A549 (cell line): ENCODE measurements at regions not wholly inside any gene's neighbourhood (a gene's known extent, or its start where the extent isn't known, plus 50 kb on each side); places are given as distances from the start of the nearest gene placed in this dataset.
"Not testable (repeated sequence)": the region's sequence is repeated elsewhere in the genome, so short reads cannot be mapped to it uniquely, and the experiment has no call there.

Experiments used
- ATAC-seq, 2 experiments: fragments of 200-7000 bp in 1 of 2; fragments of >200 bp in 1 of 2; cut with Nextera tagmentation in 1 of 2; cut with Tn5 transposase in 1 of 2; 3 replicates each; pipeline versions ENCODE4 v1.8.0 to v1.9.1; 2018 to 2020; ENCODE audit warnings: mild to moderate bottlenecking in 1 of 2, moderate library complexity in 1 of 2
- CTCF ChIA-PET: fragments of 300-600 bp; sonication (Branson Sonifier 250); formaldehyde crosslinking; extraction: SDS; loops from one replicate; lab custom pipeline; 2021; ENCODE audit warnings: antibody characterized with exemption, inconsistent platforms; lab: Yijun Ruan, JAX
- POLR2A ChIA-PET: fragments of 350-600 bp; formaldehyde crosslinking; extraction: SDS; loops from one replicate; lab custom pipeline; 2021; ENCODE audit warnings: antibody characterized with exemption, inconsistent platforms; lab: Yijun Ruan, JAX
- DNase-seq, 2 experiments: peaks; one replicate each; pipeline versions ENCODE4 v3.0.0 to v3.0.0-alpha.2; 2011 to 2016; ENCODE audit warnings: low read depth in 1 of 2, low spot score in 1 of 2
- FAIRE-seq: peaks from 2 replicates; lab custom pipeline; 2011; peaks lifted over from hg19 to GRCh38; lab: Jason Lieb, UNC
- H3K27ac ChIP-seq, 2 experiments: fragments of >200 bp; sonication (Bioruptor Twin); formaldehyde crosslinking; 3 replicates each; pipeline ENCODE4 v1.5.1; 2016 to 2017
- H3K4me1 ChIP-seq: fragments of >200 bp; sonication (Bioruptor Twin); formaldehyde crosslinking; 3 replicates; pipeline ENCODE4 v1.6.1; 2016
- H3K4me2 ChIP-seq: fragments of >200 bp; sonication (Bioruptor Twin); formaldehyde crosslinking; 3 replicates; pipeline ENCODE4 v1.6.1; 2016
- H3K4me3 ChIP-seq: fragments of >200 bp; sonication (Bioruptor Twin); formaldehyde crosslinking; 3 replicates; pipeline ENCODE4 v1.5.1; 2016
- H3K9me3 ChIP-seq: fragments of >200 bp; sonication (Bioruptor Twin); formaldehyde crosslinking; 3 replicates; pipeline ENCODE4 v1.6.1; 2016
- CBX2 ChIP-seq: fragments of 200-600 bp; sonication (generic); IDR thresholded peaks from 2 replicates; pipeline ENCODE4 v1.6.1; 2016; ENCODE audit warnings: low read depth, mild to moderate bottlenecking, borderline replicate concordance
- CBX8 ChIP-seq: fragments of 200-600 bp; sonication (generic); IDR thresholded peaks from 2 replicates; pipeline ENCODE4 v1.6.1; 2016
- CHD2 ChIP-seq: fragments of 150-350 bp; IDR thresholded peaks from 2 replicates; pipeline ENCODE4 v1.6.1; 2014; ENCODE audit warnings: low read length; ENCODE audit not compliant: partially characterized antibody
- EHMT2 ChIP-seq: fragments of 200-600 bp; sonication (generic); IDR thresholded peaks from 2 replicates; pipeline ENCODE4 v1.6.1; 2016; ENCODE audit warnings: antibody characterized with exemption, low read depth, mild to moderate bottlenecking, moderate library complexity
- ELK1 ChIP-seq: fragments of 150-350 bp; IDR thresholded peaks from 2 replicates; pipeline ENCODE4 v1.6.1; 2014; ENCODE audit warnings: low read depth, mild to moderate bottlenecking, low read length
- EP300 ChIP-seq, 2 experiments: fragments of >200 bp; sonication (Bioruptor Twin); formaldehyde crosslinking; IDR thresholded peaks; 2 replicates in 1 of 2; 3 replicates in 1 of 2; pipeline ENCODE4 v1.6.1; 2016 to 2017
- FOSB ChIP-seq: fragments of 250-450 bp; sonication (Bioruptor Pico); IDR thresholded peaks from 2 replicates; pipeline ENCODE4 v1.5.0; 2020; ENCODE audit warnings: mild to moderate bottlenecking, moderate library complexity
- FOSL2 ChIP-seq, 2 experiments: fragments of 450-650 bp in 1 of 2; fragments of >200 bp in 1 of 2; sonication (Bioruptor Twin) in 1 of 2; formaldehyde crosslinking; IDR thresholded peaks; 2 replicates each; pipeline versions ENCODE4 v1.5.0 to v1.6.1; 2016 to 2020; ENCODE audit warnings: mild to moderate bottlenecking in 1 of 2, moderate library complexity in 1 of 2
- HDAC2 ChIP-seq: fragments of 200-600 bp; sonication (generic); IDR thresholded peaks from 2 replicates; pipeline ENCODE4 v1.6.1; 2016
- HES2 ChIP-seq: fragments of >200 bp; sonication (Bioruptor Twin); formaldehyde crosslinking; IDR thresholded peaks from 2 replicates; pipeline ENCODE4 v1.6.1; 2016
- HOXA7 ChIP-seq: fragments of 250-450 bp; sonication (Bioruptor Pico); IDR thresholded peaks from 2 replicates; pipeline ENCODE4 v1.5.0; 2020; ENCODE audit warnings: mild to moderate bottlenecking, moderate library complexity
- KDM5A ChIP-seq: fragments of 200-600 bp; sonication (generic); IDR thresholded peaks from 2 replicates; pipeline ENCODE4 v1.6.1; 2016; ENCODE audit warnings: antibody characterized with exemption, mild to moderate bottlenecking
- MYC ChIP-seq: IDR thresholded peaks from 2 replicates; pipeline ENCODE4 v1.6.1; 2012; ENCODE audit warnings: mild to moderate bottlenecking, inconsistent platforms, low read length, improper control_type of control experiment, borderline replicate concordance
- NFE2L2 ChIP-seq: fragments of 150-350 bp; conservative IDR thresholded peaks from 2 replicates; pipeline ENCODE4 v1.6.1; 2014; ENCODE audit warnings: low read length
- POLR2A ChIP-seq: IDR thresholded peaks from 2 replicates; pipeline ENCODE4 v1.6.1; 2012; ENCODE audit warnings: mild to moderate bottlenecking, low read length
- RARB ChIP-seq: fragments of 250-450 bp; sonication (Bioruptor Pico); IDR thresholded peaks from 2 replicates; pipeline ENCODE4 v1.8.0; 2021; ENCODE audit warnings: mild to moderate bottlenecking, moderate library complexity
- RFX5 ChIP-seq: fragments of 450-650 bp; IDR thresholded peaks from 2 replicates; pipeline ENCODE4 v1.7.1; 2014; ENCODE audit warnings: antibody characterized with exemption, mild to moderate bottlenecking, moderate library complexity
- RNF2 ChIP-seq: fragments of 200-600 bp; sonication (generic); IDR thresholded peaks from 2 replicates; pipeline ENCODE4 v1.6.1; 2016; ENCODE audit warnings: low read depth, mild to moderate bottlenecking, antibody characterized with exemption, moderate library complexity, borderline replicate concordance
- SMC3 ChIP-seq: fragments of >200 bp; sonication (Bioruptor Twin); formaldehyde crosslinking; IDR thresholded peaks from 3 replicates; pipeline ENCODE4 v1.6.1; 2018; ENCODE audit warnings: inconsistent platforms
- SREBF2 ChIP-seq: fragments of 450-650 bp; IDR thresholded peaks from 2 replicates; pipeline ENCODE4 v1.6.1; 2014; ENCODE audit warnings: mild to moderate bottlenecking, moderate library complexity
- TP53 ChIP-seq: fragments of 250-450 bp; sonication (Bioruptor Pico); IDR thresholded peaks from 2 replicates; pipeline ENCODE4 v1.5.0; 2021; ENCODE audit warnings: mild to moderate bottlenecking, moderate library complexity
- ZC3H11A ChIP-seq: fragments of 450-650 bp; IDR thresholded peaks from 2 replicates; pipeline ENCODE4 v1.6.1; 2014; ENCODE audit warnings: antibody characterized with exemption, mild to moderate bottlenecking
- ZFP36 ChIP-seq: fragments of 450-650 bp; IDR thresholded peaks from 2 replicates; pipeline ENCODE4 v1.6.1; 2014; ENCODE audit warnings: borderline replicate concordance; ENCODE audit not compliant: partially characterized antibody
- WGBS: methylation state at CpG from one replicate; pipeline ENCODE4 v1.1.6; 2017; ENCODE audit errors: missing lambda C conversion rate; 5-methylcytosine and 5-hydroxymethylcytosine counted together
- TF ChIP-seq, protein P1 (sequence below): fragments of 250-450 bp; sonication (Bioruptor Pico); IDR thresholded peaks from 2 replicates; pipeline ENCODE4 v1.5.0; 2020; ENCODE audit warnings: low read depth, mild to moderate bottlenecking, moderate library complexity
- TF ChIP-seq, protein P2 (sequence below): IDR thresholded peaks from 2 replicates; pipeline ENCODE4 v1.6.1; 2012
- TF ChIP-seq, protein P3 (sequence below): fragments of >200 bp; sonication (Bioruptor Twin); formaldehyde crosslinking; IDR thresholded peaks from 3 replicates; pipeline ENCODE4 v1.5.1; 2016

DNA sequence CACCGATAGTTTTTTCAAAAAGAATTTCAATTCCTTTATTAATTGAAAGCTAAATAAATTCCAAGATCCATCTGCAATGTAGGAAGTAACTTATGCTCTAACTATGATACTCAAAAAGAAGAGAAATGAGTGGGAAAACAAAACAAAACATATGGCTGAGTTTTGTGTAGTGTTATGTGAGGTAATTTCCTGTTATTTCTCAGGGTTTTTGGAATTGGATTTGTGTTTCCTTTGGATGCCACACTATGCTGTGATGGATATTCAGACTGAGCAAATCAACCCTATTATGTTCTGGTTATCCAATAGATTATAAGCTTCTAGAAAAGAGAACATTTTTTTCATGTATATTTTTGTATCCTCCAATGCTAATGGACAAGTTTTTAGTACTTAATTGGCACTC is 73.4 kb upstream of the RAPGEF2 start:
- TF ChIP-seq EHMT2 (no peak), SMC3 (no peak), CBX2 (no peak), FOSB (CRISPR knock-in tag) (no peak), ZFP36 (no peak), NFE2L2 (no peak), RNF2 (no peak), KDM5A (no peak), MYC (no peak), RARB (CRISPR knock-in tag) (no peak), HES2 (no peak), HDAC2 (no peak), CHD2 (no peak), POLR2A (no peak), HOXA7 (CRISPR knock-in tag) (no peak), TP53 (CRISPR knock-in tag) (no peak), EP300 (IDR thresholded peaks at IDR 0.05) (no peak), ELK1 (no peak)
- TF ChIP-seq, protein P1, sequence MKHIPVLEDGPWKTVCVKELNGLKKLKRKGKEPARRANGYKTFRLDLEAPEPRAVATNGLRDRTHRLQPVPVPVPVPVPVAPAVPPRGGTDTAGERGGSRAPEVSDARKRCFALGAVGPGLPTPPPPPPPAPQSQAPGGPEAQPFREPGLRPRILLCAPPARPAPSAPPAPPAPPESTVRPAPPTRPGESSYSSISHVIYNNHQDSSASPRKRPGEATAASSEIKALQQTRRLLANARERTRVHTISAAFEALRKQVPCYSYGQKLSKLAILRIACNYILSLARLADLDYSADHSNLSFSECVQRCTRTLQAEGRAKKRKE (CRISPR knock-in tag) = no peak
- no peaks in the 10 kb centered on the region for H3K4me1 ChIP-seq
- FAIRE-seq = no peak
- CTCF ChIA-PET = no interaction called here
- ATAC-seq = no peak
- H3K4me2 ChIP-seq = no peak overlapping the region
- H3K27ac ChIP-seq = no peak overlapping the region
- no peak overlapping the region for H3K4me3 ChIP-seq
- DNase-seq = no peak
- 79% methylated on average over 1 of the region's 1 CpG for WGBS
- POLR2A ChIA-PET = no interaction called here
- H3K9me3 ChIP-seq = no peaks in the 10 kb centered on the region

- H3K27ac ChIP-seq, ATAC-seq, H3K4me2 ChIP-seq, CTCF ChIA-PET, H3K4me1 ChIP-seq, FAIRE-seq, H3K9me3 ChIP-seq, DNase-seq, POLR2A ChIA-PET, H3K4me3 ChIP-seq: not testable (repeated sequence)
- peak; percentile 47 for TF ChIP-seq ZC3H11A
- 54% methylated on average over 2 of the region's 2 CpGs for WGBS
These were observed 72.6 kb upstream of the RAPGEF2 start for GRCh38 chr4:159030297-159030696.

DNA sequence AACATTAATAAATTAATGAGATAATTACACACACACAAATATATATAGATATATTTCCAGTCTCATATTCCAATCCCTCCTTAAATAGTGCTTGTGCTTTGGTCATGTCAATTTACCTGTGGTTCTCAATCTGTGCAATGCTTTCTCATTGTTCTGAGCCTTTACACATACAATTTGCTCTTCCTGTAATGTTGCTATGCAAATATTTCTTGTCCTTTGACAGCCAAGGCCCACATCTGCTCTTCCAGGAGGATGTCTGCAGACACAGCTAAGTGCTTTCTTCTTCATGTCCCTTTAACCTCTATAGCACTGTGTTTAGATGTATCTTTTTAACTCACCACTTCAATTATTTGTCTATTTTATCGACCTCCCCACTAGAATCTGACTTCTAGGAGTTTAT is 67.3 kb upstream of the RAPGEF2 start:
- ChIA-PET CTCF (no interaction called here), POLR2A (no interaction called here)
- H3K4me3 ChIP-seq = no peak overlapping the region
- TF ChIP-seq RFX5 (no peak), CBX8 (no peak), ELK1 (no peak), FOSL2 (IDR thresholded peaks at IDR 0.05) (no peak), FOSL2 (CRISPR knock-in tag; IDR thresholded peaks at IDR 0.05) (no peak), SREBF2 (no peak), EHMT2 (no peak)
- TF ChIP-seq, protein P2, sequence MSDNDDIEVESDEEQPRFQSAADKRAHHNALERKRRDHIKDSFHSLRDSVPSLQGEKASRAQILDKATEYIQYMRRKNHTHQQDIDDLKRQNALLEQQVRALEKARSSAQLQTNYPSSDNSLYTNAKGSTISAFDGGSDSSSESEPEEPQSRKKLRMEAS = no peak
- TF ChIP-seq, protein P3, sequence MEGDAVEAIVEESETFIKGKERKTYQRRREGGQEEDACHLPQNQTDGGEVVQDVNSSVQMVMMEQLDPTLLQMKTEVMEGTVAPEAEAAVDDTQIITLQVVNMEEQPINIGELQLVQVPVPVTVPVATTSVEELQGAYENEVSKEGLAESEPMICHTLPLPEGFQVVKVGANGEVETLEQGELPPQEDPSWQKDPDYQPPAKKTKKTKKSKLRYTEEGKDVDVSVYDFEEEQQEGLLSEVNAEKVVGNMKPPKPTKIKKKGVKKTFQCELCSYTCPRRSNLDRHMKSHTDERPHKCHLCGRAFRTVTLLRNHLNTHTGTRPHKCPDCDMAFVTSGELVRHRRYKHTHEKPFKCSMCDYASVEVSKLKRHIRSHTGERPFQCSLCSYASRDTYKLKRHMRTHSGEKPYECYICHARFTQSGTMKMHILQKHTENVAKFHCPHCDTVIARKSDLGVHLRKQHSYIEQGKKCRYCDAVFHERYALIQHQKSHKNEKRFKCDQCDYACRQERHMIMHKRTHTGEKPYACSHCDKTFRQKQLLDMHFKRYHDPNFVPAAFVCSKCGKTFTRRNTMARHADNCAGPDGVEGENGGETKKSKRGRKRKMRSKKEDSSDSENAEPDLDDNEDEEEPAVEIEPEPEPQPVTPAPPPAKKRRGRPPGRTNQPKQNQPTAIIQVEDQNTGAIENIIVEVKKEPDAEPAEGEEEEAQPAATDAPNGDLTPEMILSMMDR = no peak
- H3K4me2 ChIP-seq = no peak overlapping the region
- DNase-seq (no peak), ATAC-seq (no peak), FAIRE-seq (no peak)
- no peaks in the 10 kb centered on the region for H3K9me3 ChIP-seq
- no peaks in the 10 kb centered on the region for H3K4me1 ChIP-seq
- WGBS = 0% methylated on average over 1 of the region's 1 CpG
- H3K27ac ChIP-seq = no peak overlapping the region
